ENCODE measurements at regions not wholly inside any gene's neighbourhood (a gene's known extent, or its start where the extent isn't known, plus 50 kb on each side); places are given as distances from the start of the nearest gene placed in this dataset.

- ChIA-PET POLR2A (no interaction called here), CTCF (ENCODE audit: low intra/inter-chr PET ratio) (no interaction called here)
- DNase-seq (ENCODE audit: extremely low read depth in 1 of 4, low spot score in 3 of 4) = no peak
- in situ Hi-C loops (cut with MboI) = no loop called here
- H3K36me3 ChIP-seq (ENCODE audit: control insufficient read depth, insufficient read depth, low read length) = no peaks in the 10 kb centered on the region
- FAIRE-seq = no peak
- ATAC-seq = no peak
- no peaks in the 10 kb centered on the region for H3K4me1 ChIP-seq (replicated peaks in 1 of 2; ENCODE audit: control insufficient read depth in 2 of 2, insufficient read depth in 2 of 2, low read length in 2 of 2)
- H3K9me1 ChIP-seq (ENCODE audit: control insufficient read depth, insufficient read depth, low read length) = no peaks in the 10 kb centered on the region
- H3K4me3 ChIP-seq = no peak overlapping the region
- no peaks in the 10 kb centered on the region for H4K20me1 ChIP-seq (replicated peaks; ENCODE audit: control insufficient read depth, insufficient read depth, low read length)
- no peaks in the 10 kb centered on the region for H3K9me3 ChIP-seq (replicated peaks; ENCODE audit: control insufficient read depth, insufficient read depth, low read depth, low read length)
- TF ChIP-seq CBX2 (IDR thresholded peaks at IDR 0.05; ENCODE audit: insufficient read depth, low read length, poor library complexity, severe bottlenecking) (no peak), POLR3G (IDR thresholded peaks at IDR 0.05; ENCODE audit: extremely low read depth, insufficient read length, insufficient replicate concordance) (no peak), NFATC3 (IDR thresholded peaks at IDR 0.05) (no peak), ZSCAN32 (CRISPR knock-in tag; IDR thresholded peaks at IDR 0.05) (no peak), ZFP1 (CRISPR knock-in tag; IDR thresholded peaks at IDR 0.05) (no peak), ZBTB5 (IDR thresholded peaks at IDR 0.05) (no peak), JUN (IDR thresholded peaks at IDR 0.05; ENCODE audit: borderline replicate concordance, low read depth, low read length) (no peak), JUN (CRISPR knock-in tag; IDR thresholded peaks at IDR 0.05; ENCODE audit: borderline replicate concordance) (no peak), SP2 (IDR thresholded peaks at IDR 0.05; ENCODE audit: extremely low read depth, low read depth, low read length, poor library complexity, severe bottlenecking) (no peak), L3MBTL2 (IDR thresholded peaks at IDR 0.05) (no peak), NR4A1 (CRISPR knock-in tag; IDR thresholded peaks at IDR 0.05) (no peak), NR4A1 (tag; IDR thresholded peaks at IDR 0.05) (no peak), ZNF217 (CRISPR knock-in tag; IDR thresholded peaks at IDR 0.05) (no peak), JUNB (CRISPR knock-in tag; conservative IDR thresholded peaks at IDR 0.05) (no peak), CBFA2T2 (conservative IDR thresholded peaks at IDR 0.05) (no peak), GABPB2 (CRISPR knock-in tag; conservative IDR thresholded peaks at IDR 0.05) (no peak), FIP1L1 (IDR thresholded peaks at IDR 0.05; ENCODE audit: low read depth, low read length, poor library complexity, severe bottlenecking) (no peak), ZNF347 (CRISPR knock-in tag; IDR thresholded peaks at IDR 0.05; ENCODE audit: low read depth) (no peak), ARID1B (IDR thresholded peaks at IDR 0.05) (no peak), MITF (IDR thresholded peaks at IDR 0.05) (no peak)
- no peak overlapping the region for H2AFZ ChIP-seq (ENCODE audit: low read depth, low read length)
- WGBS (ENCODE audit: insufficient coverage, low coverage, missing lambda C conversion rate) = 0% methylated on average over 5 of the region's 5 CpGs
- no peaks in the 10 kb centered on the region for H3K27me3 ChIP-seq (ENCODE audit: control insufficient read depth in 2 of 2, insufficient read depth in 2 of 2, low read length in 2 of 2)
- no TSS peak for BruUV-seq (replicated peaks)
- no peak overlapping the region for H3K4me2 ChIP-seq (ENCODE audit: insufficient read depth, low read length)
- no peak overlapping the region for H3K27ac ChIP-seq (ENCODE audit: extremely low read depth, low read depth, low read length)
- intact Hi-C loops (cut with micrococcal nuclease) = no loop called here
- no peaks in the 10 kb centered on the region for H3K79me2 ChIP-seq (ENCODE audit: control insufficient read depth, insufficient read depth, low read length)
- no peak overlapping the region for H3K9ac ChIP-seq (ENCODE audit: insufficient read depth in 1 of 2, low read depth in 2 of 2, low read length in 2 of 2)
Observed at GRCh38 chr4:11587797-11588196, 159.1 kb upstream of the HS3ST1 start.

Measured in K562 (cell line).